ENCODE measurements at regions not wholly inside any gene's neighbourhood (a gene's known extent, or its start where the extent isn't known, plus 50 kb on each side); places are given as distances from the start of the nearest gene placed in this dataset.

DNA sequence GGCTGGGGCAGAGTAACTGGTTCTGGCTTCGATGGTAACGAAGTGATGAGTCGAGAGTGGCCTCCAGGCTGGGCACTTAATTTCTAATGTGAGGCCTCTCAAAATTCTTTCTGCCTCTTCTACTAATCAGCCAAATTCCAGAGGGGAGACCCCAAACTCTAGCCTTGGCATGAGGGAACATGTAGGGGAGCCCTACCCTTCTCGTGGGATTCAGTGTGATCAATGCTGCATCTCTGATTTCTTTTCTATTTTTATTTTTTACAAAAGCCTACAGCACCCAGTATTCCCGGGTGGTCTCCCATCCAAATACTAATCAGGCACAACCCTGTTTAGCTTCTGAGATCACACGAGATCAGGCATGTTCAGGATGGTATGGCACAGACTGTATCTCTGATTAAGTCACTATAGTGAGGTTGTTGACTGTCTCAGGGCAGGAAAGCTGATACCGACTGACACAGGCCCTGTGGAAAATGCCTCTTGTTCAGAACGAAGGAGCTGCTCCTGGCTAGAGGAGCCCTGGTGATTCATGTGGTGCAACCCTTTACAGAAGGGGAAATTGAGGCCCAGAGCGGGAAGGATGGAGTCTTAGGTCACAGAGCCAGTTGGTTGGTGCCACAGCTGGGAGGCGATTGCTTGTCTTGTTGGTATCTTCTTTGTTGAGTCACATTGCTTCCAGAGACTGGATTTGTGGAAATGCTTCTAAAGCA is 126.3 kb upstream of the HS6ST1 start:
- no peak for DNase-seq
- Histone ChIP-seq H3K9me3 (ENCODE audit: insufficient read depth, low read depth) (no peaks in the 10 kb centered on the region), H3K27me3 (ENCODE audit: insufficient read depth, low read depth) (no peaks in the 10 kb centered on the region), H3K36me3 (ENCODE audit: low read depth) (no peaks in the 10 kb centered on the region), H3K27ac (no peak overlapping the region), H2AFZ (no peak overlapping the region), H3K4me3 (no peak overlapping the region), H3K79me2 (ENCODE audit: low read depth) (no peaks in the 10 kb centered on the region), H3K4me1 (replicated peaks; ENCODE audit: insufficient read depth) (0 out of 2 replicates have a peak, but pooled peaks cover 5% of the 10 kb centered on the region), H3F3A (ENCODE audit: insufficient read depth, low read depth) (no peaks in the 10 kb centered on the region), H3K9me2 (ENCODE audit: insufficient read depth) (no peaks in the 10 kb centered on the region), H3K4me2 (no peak overlapping the region), H4K20me1 (ENCODE audit: insufficient read depth) (no peaks in the 10 kb centered on the region)
- TF ChIP-seq EZH2 (IDR thresholded peaks at IDR 0.05; ENCODE audit: low read depth) = no peak
- TF ChIP-seq, protein P1, sequence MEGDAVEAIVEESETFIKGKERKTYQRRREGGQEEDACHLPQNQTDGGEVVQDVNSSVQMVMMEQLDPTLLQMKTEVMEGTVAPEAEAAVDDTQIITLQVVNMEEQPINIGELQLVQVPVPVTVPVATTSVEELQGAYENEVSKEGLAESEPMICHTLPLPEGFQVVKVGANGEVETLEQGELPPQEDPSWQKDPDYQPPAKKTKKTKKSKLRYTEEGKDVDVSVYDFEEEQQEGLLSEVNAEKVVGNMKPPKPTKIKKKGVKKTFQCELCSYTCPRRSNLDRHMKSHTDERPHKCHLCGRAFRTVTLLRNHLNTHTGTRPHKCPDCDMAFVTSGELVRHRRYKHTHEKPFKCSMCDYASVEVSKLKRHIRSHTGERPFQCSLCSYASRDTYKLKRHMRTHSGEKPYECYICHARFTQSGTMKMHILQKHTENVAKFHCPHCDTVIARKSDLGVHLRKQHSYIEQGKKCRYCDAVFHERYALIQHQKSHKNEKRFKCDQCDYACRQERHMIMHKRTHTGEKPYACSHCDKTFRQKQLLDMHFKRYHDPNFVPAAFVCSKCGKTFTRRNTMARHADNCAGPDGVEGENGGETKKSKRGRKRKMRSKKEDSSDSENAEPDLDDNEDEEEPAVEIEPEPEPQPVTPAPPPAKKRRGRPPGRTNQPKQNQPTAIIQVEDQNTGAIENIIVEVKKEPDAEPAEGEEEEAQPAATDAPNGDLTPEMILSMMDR (conservative IDR thresholded peaks at IDR 0.05) = no peak
- BruUV-seq (replicated peaks) = no TSS peak
- CTCF ChIA-PET = no interaction called here
- intact Hi-C loops (cut with micrococcal nuclease; ENCODE audit: unreplicated experiment) = no loop called here
- POLR2A ChIA-PET (ENCODE audit: unreplicated experiment) = no interaction called here

GRCh38 chr2:128445523-128445900 is 126.8 kb upstream of the HS6ST1 start:
- H3K9me3 ChIP-seq (ENCODE audit: insufficient read depth, low read depth) = no peaks in the 10 kb centered on the region
- intact Hi-C loops (cut with micrococcal nuclease; ENCODE audit: unreplicated experiment) = no loop called here
- H2AFZ ChIP-seq = no peak overlapping the region
- no peak for DNase-seq
- no peak overlapping the region for H3K27ac ChIP-seq
- no peaks in the 10 kb centered on the region for H3K27me3 ChIP-seq (ENCODE audit: insufficient read depth, low read depth)
- no peaks in the 10 kb centered on the region for H3K36me3 ChIP-seq (ENCODE audit: low read depth)
- no peak overlapping the region for H3K4me3 ChIP-seq
- no peak overlapping the region for H3K4me2 ChIP-seq
- no peaks in the 10 kb centered on the region for H3K79me2 ChIP-seq (ENCODE audit: low read depth)
- H4K20me1 ChIP-seq (ENCODE audit: insufficient read depth) = no peaks in the 10 kb centered on the region
- no TSS peak for BruUV-seq (replicated peaks)
- 0 out of 2 replicates have a peak, but pooled peaks cover 5% of the 10 kb centered on the region for H3K4me1 ChIP-seq (replicated peaks; ENCODE audit: insufficient read depth)
- no peaks in the 10 kb centered on the region for H3F3A ChIP-seq (ENCODE audit: insufficient read depth, low read depth)
- TF ChIP-seq EZH2 (IDR thresholded peaks at IDR 0.05; ENCODE audit: low read depth) = no peak
- TF ChIP-seq, protein P1 (conservative IDR thresholded peaks at IDR 0.05) = no peak
- H3K9me2 ChIP-seq (ENCODE audit: insufficient read depth) = no peaks in the 10 kb centered on the region
- ChIA-PET CTCF (no interaction called here), POLR2A (ENCODE audit: unreplicated experiment) (no interaction called here)

- no peak overlapping the region for H2AFZ ChIP-seq
- no peaks in the 10 kb centered on the region for H3K27me3 ChIP-seq (ENCODE audit: insufficient read depth, low read depth)
- no peak for DNase-seq
- H3K4me2 ChIP-seq = no peak overlapping the region
- POLR2A ChIA-PET (ENCODE audit: unreplicated experiment) = no interaction called here
- H3K36me3 ChIP-seq (ENCODE audit: low read depth) = no peaks in the 10 kb centered on the region
- H3F3A ChIP-seq (ENCODE audit: insufficient read depth, low read depth) = no peaks in the 10 kb centered on the region
- H4K20me1 ChIP-seq (ENCODE audit: insufficient read depth) = no peaks in the 10 kb centered on the region
- TF ChIP-seq, protein P1 (conservative IDR thresholded peaks at IDR 0.05) = no peak
- no peak for TF ChIP-seq EZH2 (IDR thresholded peaks at IDR 0.05; ENCODE audit: low read depth)
- no peaks in the 10 kb centered on the region for H3K79me2 ChIP-seq (ENCODE audit: low read depth)
- intact Hi-C loops (cut with micrococcal nuclease; ENCODE audit: unreplicated experiment) = no loop called here
- no peak overlapping the region for H3K27ac ChIP-seq
- H3K9me2 ChIP-seq (ENCODE audit: insufficient read depth) = no peaks in the 10 kb centered on the region
- CTCF ChIA-PET = no interaction called here
- H3K9me3 ChIP-seq (ENCODE audit: insufficient read depth, low read depth) = no peaks in the 10 kb centered on the region
- 0 out of 2 replicates have a peak, but pooled peaks cover 5% of the 10 kb centered on the region for H3K4me1 ChIP-seq (replicated peaks; ENCODE audit: insufficient read depth)
- BruUV-seq (replicated peaks) = no TSS peak
- no peak overlapping the region for H3K4me3 ChIP-seq
Observed at GRCh38 chr2:128446049-128446873, 127.6 kb upstream of the HS6ST1 start.
